PFSK-1 (cell line): ENCODE measurements at regions not wholly inside any gene's neighbourhood (a gene's known extent, or its start where the extent isn't known, plus 50 kb on each side); places are given as distances from the start of the nearest gene placed in this dataset.

Experiments used
- POLR2AphosphoS5 ChIP-seq: IDR thresholded peaks from 2 replicates; pipeline ENCODE4 v1.6.1; 2012; ENCODE audit warnings: low read depth, mild to moderate bottlenecking, control low read depth, low read length, moderate library complexity
- REST ChIP-seq, 2 experiments: IDR thresholded peaks; 2 replicates each; pipeline versions ENCODE4 v1.6.1 to v1.8.0; 2011 to 2012; ENCODE audit warnings: low read depth in 2 of 2, low read length in 2 of 2, control low read depth in 1 of 2, inconsistent platforms in 1 of 2, mild to moderate bottlenecking in 1 of 2, moderate library complexity in 1 of 2; ENCODE audit not compliant: insufficient read depth in 1 of 2
- SIN3A ChIP-seq: IDR thresholded peaks from 2 replicates; pipeline ENCODE4 v1.6.1; 2012; ENCODE audit warnings: mild to moderate bottlenecking, low read length, moderate library complexity, borderline replicate concordance; ENCODE audit not compliant: insufficient read depth
- TAF1 ChIP-seq: IDR thresholded peaks from 2 replicates; pipeline ENCODE4 v1.6.1; 2012; ENCODE audit warnings: low read length, control low read depth, borderline replicate concordance; ENCODE audit not compliant: insufficient read depth

- TF ChIP-seq TAF1: no peak
- no peak for TF ChIP-seq POLR2AphosphoS5
- no peak for TF ChIP-seq REST (IDR thresholded peaks at IDR 0.05; ENCODE audit: insufficient read depth in 1 of 2, low read depth in 2 of 2, low read length in 2 of 2)
- no peak for TF ChIP-seq SIN3A
Observed at GRCh38 chr12:127822809-127823411, 444.1 kb upstream of the TMEM132C start.
